ENCODE measurements at regions not wholly inside any gene's neighbourhood (a gene's known extent, or its start where the extent isn't known, plus 50 kb on each side); places are given as distances from the start of the nearest gene placed in this dataset.

GRCh38 chr18:30903566-30903965, 139.0 kb downstream of the DSC3 start:
- H3K27ac ChIP-seq: no peak overlapping the region

GRCh38 chr18:30889519-30890301, 152.8 kb downstream of the DSC3 start:
- Histone ChIP-seq H3K9ac (ENCODE audit: low read depth in 2 of 2, low read length in 2 of 2) (no peak overlapping the region), H3K4me1 (no peaks in the 10 kb centered on the region), H3K4me3 (no peak overlapping the region), H3K27me3 (no peaks in the 10 kb centered on the region), H3K27ac (no peak overlapping the region), H3K9me3 (no peaks in the 10 kb centered on the region), H3K36me3 (no peaks in the 10 kb centered on the region)
- intact Hi-C loops (cut with DNase I): no loop called here
- TF ChIP-seq, protein P1, sequence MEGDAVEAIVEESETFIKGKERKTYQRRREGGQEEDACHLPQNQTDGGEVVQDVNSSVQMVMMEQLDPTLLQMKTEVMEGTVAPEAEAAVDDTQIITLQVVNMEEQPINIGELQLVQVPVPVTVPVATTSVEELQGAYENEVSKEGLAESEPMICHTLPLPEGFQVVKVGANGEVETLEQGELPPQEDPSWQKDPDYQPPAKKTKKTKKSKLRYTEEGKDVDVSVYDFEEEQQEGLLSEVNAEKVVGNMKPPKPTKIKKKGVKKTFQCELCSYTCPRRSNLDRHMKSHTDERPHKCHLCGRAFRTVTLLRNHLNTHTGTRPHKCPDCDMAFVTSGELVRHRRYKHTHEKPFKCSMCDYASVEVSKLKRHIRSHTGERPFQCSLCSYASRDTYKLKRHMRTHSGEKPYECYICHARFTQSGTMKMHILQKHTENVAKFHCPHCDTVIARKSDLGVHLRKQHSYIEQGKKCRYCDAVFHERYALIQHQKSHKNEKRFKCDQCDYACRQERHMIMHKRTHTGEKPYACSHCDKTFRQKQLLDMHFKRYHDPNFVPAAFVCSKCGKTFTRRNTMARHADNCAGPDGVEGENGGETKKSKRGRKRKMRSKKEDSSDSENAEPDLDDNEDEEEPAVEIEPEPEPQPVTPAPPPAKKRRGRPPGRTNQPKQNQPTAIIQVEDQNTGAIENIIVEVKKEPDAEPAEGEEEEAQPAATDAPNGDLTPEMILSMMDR (IDR thresholded peaks at IDR 0.05): no peak
- DNase-seq: no peak

More at GRCh38 chr18:30903566-30903965, 139.0 kb downstream of the DSC3 start:
- Histone ChIP-seq H3K4me3 (no peak overlapping the region), H3K9me3 (no peaks in the 10 kb centered on the region), H3K4me1 (no peaks in the 10 kb centered on the region), H3K27me3 (no peaks in the 10 kb centered on the region), H3K36me3 (no peaks in the 10 kb centered on the region), H3K9ac (ENCODE audit: low read depth in 2 of 2, low read length in 2 of 2) (no peak overlapping the region)
- TF ChIP-seq, protein P1 (IDR thresholded peaks at IDR 0.05): no peak
- DNase-seq: no peak
- intact Hi-C loops (cut with DNase I): no loop called here

GRCh38 chr18:30888344-30888743, 154.2 kb downstream of the DSC3 start:
- Histone ChIP-seq H3K27ac (no peak overlapping the region), H3K36me3 (no peaks in the 10 kb centered on the region), H3K4me3 (no peak overlapping the region), H3K9ac (ENCODE audit: low read depth in 2 of 2, low read length in 2 of 2) (no peak overlapping the region), H3K27me3 (no peaks in the 10 kb centered on the region), H3K4me1 (no peaks in the 10 kb centered on the region), H3K9me3 (no peaks in the 10 kb centered on the region)
- intact Hi-C loops (cut with DNase I): no loop called here
- DNase-seq: no peak
- TF ChIP-seq, protein P1 (IDR thresholded peaks at IDR 0.05): no peak

GRCh38 chr18:30886998-30887397, 155.5 kb downstream of the DSC3 start:
- intact Hi-C loops (cut with DNase I): no loop called here
- H3K4me1 ChIP-seq: no peaks in the 10 kb centered on the region
- H3K9ac ChIP-seq (ENCODE audit: low read depth in 2 of 2, low read length in 2 of 2): no peak overlapping the region
- H3K9me3 ChIP-seq: no peaks in the 10 kb centered on the region
- no peak overlapping the region for H3K27ac ChIP-seq
- H3K36me3 ChIP-seq: no peaks in the 10 kb centered on the region
- no peaks in the 10 kb centered on the region for H3K27me3 ChIP-seq
- TF ChIP-seq, protein P1 (IDR thresholded peaks at IDR 0.05): no peak
- H3K4me3 ChIP-seq: no peak overlapping the region
- DNase-seq: no peak

DNA sequence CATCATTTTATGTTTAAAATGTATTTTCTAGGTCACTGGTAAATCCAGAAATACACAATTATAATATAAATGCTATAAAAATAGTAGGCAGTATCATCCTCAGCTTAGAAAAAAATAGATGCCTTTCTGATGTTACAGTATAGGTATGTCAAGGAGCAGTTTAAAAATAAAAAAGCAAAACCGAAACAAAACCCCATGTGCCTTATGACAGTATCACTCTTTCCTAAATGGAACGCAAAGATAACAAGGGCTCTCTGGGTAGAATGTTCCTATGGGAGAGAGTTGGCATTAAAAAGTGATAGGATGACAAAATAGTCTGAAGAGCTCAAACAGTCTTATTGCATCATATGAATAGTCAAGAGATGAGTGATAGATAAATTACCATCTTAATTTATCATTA, 172.1 kb downstream of the DSC3 start:
- Histone ChIP-seq H3K36me3 (no peaks in the 10 kb centered on the region), H3K9ac (ENCODE audit: low read depth in 2 of 2, low read length in 2 of 2) (no peak overlapping the region), H3K27ac (no peak overlapping the region), H3K9me3 (no peaks in the 10 kb centered on the region), H3K4me1 (no peaks in the 10 kb centered on the region), H3K27me3 (no peaks in the 10 kb centered on the region), H3K4me3 (no peak overlapping the region)
- intact Hi-C loops (cut with DNase I): no loop called here
- TF ChIP-seq, protein P1 (IDR thresholded peaks at IDR 0.05): no peak
- no peak for DNase-seq

Measured in colonic mucosa (tissue), 4 donors.